ENCODE measurements at regions not wholly inside any gene's neighbourhood (a gene's known extent, or its start where the extent isn't known, plus 50 kb on each side); places are given as distances from the start of the nearest gene placed in this dataset.

DNA sequence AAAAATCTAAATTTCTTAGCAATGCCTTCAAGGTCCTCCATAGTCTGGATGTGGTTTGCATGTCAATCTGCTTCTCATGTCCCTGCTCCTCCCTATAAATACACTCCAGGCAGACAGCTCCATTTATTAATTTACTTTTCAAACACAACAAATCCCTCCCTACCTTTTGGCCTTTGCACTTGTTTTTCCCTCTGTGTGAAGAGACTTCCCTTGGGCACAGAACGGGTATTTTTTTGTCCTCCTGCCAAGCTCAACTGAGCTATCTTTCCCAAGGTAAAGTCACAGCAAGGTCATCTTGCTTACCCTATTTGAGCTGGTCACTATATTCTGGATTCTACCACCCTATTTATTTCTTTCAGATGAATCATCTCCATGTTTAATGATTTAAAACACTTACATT is 159.6 kb upstream of the ANKH start:
- DNase-seq (ENCODE audit: low read depth in 3 of 3, low spot score in 2 of 3), result no peak

- no peak for DNase-seq (ENCODE audit: low read depth in 3 of 3, low spot score in 2 of 3)
These were observed 156.2 kb upstream of the ANKH start for GRCh38 chr5:15027764-15028163.

DNA sequence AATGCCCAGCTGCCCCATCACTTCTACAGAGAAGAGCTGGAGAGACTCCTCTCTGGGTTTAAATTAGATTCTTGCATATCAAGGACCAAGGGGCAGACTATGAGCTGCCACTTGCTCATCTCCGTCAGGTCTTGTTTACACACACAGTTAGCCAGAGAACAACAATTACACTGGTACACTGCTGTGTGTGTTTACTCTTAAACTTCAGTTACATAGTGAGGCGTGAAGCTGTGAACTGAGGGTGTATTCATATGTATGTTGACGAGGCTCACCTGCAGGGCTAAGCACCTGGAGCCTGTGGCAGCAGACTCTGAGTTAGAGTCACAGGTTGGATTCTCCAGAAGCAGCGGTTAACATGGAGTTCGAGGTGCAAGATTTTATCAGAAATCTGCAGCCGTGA is 155.4 kb upstream of the ANKH start:
- DNase-seq (ENCODE audit: low read depth in 3 of 3, low spot score in 2 of 3), result no peak

- DNase-seq (ENCODE audit: low read depth in 3 of 3, low spot score in 2 of 3), result no peak
These were observed 154.7 kb upstream of the ANKH start for GRCh38 chr5:15026011-15026893.

- no peak for DNase-seq (ENCODE audit: low read depth in 3 of 3, low spot score in 2 of 3)
These were observed 152.3 kb upstream of the ANKH start for GRCh38 chr5:15023846-15024245.

DNA sequence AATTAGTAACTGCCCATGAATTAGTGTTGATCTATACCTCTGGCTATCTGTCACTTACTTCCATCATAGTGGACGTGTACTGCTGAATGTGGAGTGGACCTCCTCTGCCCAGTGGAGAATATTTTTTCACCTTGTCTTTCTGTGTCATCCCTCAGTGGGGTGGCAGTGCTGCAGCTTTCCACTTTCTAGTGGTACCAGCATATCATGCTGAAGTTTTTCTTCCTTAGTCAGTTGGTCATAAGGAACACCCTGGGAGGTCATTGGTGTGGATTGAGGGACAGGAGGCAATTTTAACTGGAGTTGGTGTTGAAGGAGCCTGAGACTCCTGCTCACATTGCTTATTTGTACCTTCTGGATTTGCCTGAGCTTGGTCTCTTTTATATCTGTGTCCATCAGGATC is 151.7 kb upstream of the ANKH start:
- no peak for DNase-seq (ENCODE audit: low read depth in 3 of 3, low spot score in 2 of 3)

DNA sequence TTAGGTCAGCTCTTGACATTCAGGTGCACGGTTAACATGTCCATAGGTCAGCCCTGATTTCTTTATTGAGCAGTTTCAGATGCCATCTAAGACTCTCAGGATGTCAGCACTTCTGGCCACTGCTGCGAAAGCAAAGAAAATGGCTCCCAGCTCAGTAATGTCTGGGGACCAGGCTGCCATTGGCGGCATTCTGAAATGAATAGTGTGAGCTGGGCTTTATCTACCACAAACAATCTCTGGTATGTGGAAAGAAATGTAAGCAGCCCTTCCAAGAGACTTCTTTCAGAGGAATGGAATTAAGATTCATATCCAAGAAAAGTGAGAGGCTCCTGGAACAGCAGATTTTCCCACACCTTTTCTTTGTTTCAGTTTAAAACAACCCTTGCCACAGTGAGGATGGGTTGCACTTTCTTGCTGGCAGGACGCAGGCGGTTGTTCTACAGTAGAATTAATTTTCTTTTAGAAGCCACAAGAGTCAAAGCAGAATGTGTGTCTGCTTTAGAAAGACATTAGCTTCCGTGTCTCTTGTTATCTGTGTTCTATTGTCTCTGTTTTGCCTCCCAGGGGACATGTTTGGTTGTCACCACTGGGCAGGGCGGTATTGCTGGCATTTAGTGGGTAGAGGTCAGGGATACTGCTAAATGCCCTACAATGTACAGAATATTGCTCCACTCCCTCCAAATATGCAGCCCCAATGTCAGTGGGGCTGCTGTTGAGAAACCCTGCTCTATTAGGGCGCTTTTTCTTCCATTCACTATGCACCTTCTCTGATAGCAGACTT is 149.9 kb upstream of the ANKH start:
- no peak for DNase-seq (ENCODE audit: low read depth in 3 of 3, low spot score in 2 of 3)

DNA sequence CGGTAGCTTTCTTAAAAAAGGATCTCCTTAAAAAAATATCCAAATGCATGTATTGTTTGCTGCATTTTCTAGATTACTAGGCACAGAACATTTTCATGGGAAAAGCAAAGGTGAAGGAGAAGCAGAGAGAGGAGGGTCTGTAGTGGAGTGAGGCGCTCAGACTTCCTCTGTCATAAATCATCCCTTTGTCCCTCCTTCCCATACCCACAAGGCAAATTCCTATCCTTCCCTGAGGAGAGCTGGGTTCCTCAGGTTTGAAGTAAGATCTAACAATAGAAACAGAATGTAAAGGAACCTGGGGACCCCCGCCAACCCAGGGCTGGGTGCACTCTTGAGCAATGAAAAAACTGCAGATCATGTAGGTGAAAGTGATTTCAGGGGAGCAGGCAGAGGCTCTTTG is 149.2 kb upstream of the ANKH start:
- DNase-seq (ENCODE audit: low read depth in 3 of 3, low spot score in 2 of 3), result no peak

DNA sequence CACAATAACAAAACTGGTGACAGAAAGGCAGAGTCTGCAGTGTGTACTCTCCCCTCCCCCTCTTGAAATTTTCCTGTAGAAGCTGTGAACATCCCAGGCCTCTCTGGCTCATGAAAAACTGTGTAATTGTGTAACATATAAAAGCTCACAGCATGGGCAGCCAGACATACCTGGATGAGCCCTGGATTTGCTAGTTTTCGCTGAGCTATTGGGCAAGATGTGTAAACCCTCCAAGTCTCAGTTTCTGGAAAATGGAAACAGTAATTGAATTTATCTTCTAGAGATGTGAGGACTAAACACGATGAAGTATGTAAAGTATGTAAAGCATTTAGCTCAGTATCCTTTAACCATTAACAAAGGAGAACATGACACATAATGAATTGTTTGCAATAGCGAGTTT is 143.2 kb upstream of the ANKH start:
- no peak for DNase-seq (ENCODE audit: low read depth in 3 of 3, low spot score in 2 of 3)

GRCh38 chr5:15013654-15014463 is 142.3 kb upstream of the ANKH start:
- peak; percentile 43 to 49 (median 47) for DNase-seq (ENCODE audit: low read depth in 3 of 3, low spot score in 2 of 3)

DNA sequence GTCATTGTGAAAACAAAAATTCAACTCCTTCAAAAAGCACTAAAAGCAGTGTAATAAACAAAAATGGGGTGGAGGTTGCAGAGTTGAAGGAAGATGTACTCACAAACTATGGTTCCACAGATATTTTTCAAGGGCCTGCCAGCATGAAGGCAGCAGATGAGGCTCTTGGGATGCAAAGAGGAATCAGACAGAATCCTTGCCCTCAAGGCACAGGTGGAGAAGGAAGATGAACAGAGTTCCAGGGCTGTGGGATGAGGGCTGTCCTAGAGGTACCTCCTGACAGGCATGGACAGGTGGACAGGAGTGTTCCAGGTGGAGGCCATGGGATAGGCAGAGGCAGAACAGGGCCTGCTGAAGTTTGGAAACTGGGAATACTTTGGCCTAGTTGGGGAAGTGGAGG is 140.5 kb upstream of the ANKH start:
- DNase-seq (ENCODE audit: low read depth in 3 of 3, low spot score in 2 of 3), result no peak

- no peak for DNase-seq (ENCODE audit: low read depth in 3 of 3, low spot score in 2 of 3)
These were observed 139.4 kb upstream of the ANKH start for GRCh38 chr5:15010936-15011335.

- peak in 1 of 3 donors; percentile 25 for DNase-seq (ENCODE audit: low read depth in 3 of 3, low spot score in 2 of 3)
These were observed 137.8 kb upstream of the ANKH start for GRCh38 chr5:15009420-15009819.

DNA sequence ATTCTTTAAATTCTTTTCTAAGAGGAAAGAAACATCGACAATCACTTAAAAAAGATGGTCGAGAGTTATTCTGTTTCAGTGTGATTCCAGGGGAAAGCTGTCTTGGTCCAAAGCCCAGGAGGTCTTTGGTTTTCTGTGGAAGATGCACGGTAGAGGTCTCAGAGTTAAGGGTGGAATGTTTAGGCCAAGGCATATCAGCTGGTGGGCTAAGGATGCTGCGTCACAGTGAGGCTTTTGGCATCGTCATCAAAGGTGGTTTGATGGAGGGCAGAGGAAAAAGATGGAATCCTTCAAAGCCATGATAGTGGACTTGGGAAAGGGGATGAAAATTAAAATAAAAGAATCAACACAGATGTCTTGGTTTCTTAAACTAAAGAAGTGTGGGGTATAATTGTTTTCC is 137.3 kb upstream of the ANKH start:
- DNase-seq (ENCODE audit: low read depth in 3 of 3, low spot score in 2 of 3), result no peak

- no peak for DNase-seq (ENCODE audit: low read depth in 3 of 3, low spot score in 2 of 3)
These were observed 136.9 kb upstream of the ANKH start for GRCh38 chr5:15008476-15008875.

DNA sequence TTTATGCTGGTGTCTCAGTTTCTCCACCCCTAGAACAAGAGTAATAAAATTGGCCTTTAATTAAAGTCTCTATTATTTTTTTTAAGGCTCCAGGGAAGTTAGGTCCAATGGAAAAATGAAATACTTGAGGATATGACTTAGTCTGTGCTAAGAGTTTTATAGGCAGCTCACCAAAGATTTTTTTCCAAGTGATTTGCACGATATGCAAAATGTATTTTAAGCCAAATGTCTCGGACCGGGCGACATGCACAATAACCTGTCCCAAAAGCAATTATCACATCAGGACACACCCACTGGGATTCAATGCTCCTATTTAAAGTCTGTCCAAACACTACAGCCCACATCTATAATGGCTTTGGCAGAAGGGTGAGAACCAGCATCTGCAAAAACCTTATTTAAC is 136.1 kb upstream of the ANKH start:
- DNase-seq (ENCODE audit: low read depth in 3 of 3, low spot score in 2 of 3), result no peak

GRCh38 chr5:15004506-15004905 is 132.9 kb upstream of the ANKH start:
- no peak for DNase-seq (ENCODE audit: low read depth in 3 of 3, low spot score in 2 of 3)

DNA sequence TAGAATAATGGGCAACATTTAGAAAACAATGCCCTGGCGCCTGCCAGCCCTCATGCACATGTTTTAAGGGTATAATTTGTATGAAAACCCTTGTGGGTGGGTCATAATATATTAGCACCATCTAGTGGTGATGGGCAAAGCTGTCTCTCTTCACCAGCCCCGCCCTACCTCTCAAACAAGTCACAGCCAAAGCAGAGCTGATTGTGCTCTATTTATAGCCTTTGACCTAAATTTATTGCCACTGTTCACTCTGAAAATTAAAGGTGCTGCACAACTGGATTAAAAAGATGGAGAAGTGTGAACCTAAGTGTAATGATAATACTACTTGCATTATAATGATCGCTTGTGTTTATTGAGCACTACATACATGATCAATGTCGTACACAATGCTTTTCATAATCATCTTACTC is 131.9 kb upstream of the ANKH start:
- peak in 2 of 3 donors; percentile 23 to 29 for DNase-seq (ENCODE audit: low read depth in 3 of 3, low spot score in 2 of 3)

DNA sequence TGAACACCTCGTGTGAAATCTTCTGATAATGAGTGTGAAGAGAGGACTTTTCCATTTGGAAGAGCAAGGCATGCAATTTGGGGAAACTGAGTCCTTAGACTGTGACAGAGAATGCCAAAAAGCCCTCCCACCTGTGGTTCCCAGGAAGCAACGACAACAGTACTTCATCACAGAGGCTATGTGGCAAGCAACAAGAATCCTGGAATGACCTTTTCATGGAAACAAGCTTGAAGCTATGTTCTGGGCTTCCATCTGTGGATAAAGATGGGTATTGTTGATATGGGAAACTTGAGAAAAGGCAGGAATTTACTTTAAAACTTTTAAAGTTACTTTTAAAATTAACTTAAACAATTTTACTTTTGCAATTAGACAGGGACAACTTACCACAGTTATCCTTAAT is 131.2 kb upstream of the ANKH start:
- no peak for DNase-seq (ENCODE audit: low read depth in 3 of 3, low spot score in 2 of 3)

DNA sequence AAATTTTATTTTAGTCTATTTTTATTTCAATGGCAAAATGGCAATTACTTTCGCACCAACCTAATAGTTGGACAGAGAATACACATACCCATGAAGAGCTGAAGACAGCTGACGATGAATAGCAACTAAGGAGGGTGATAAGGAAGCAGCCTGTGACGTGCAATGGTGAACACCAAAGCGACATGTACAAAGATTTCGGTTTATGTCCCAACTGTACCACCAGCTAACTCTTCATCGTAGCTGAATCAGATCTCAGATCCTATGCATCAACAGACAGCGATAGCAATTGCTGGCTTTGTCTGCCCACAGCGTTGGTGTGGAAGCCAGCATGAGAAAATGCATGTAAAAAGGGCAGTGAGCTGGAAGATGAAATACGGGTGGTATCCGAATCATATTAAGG is 130.6 kb upstream of the ANKH start:
- DNase-seq (ENCODE audit: low read depth in 3 of 3, low spot score in 2 of 3), result no peak

GRCh38 chr5:15001517-15001916 is 129.9 kb upstream of the ANKH start:
- DNase-seq (ENCODE audit: low read depth in 3 of 3, low spot score in 2 of 3), result no peak

Measured in right renal cortex interstitium (tissue), 3 donors.